Nucleus accumbens (tissue), 56 donors: ENCODE measurements at regions not wholly inside any gene's neighbourhood (a gene's known extent, or its start where the extent isn't known, plus 50 kb on each side); places are given as distances from the start of the nearest gene placed in this dataset.
"Not testable (repeated sequence)": the region's sequence is repeated elsewhere in the genome, so short reads cannot be mapped to it uniquely, and the experiment has no call there.

Source experiments
- DNase-seq, 56 donors: peaks; one replicate each; lab custom pipeline; 2025; lab: John Stamatoyannopoulos, UW

DNA sequence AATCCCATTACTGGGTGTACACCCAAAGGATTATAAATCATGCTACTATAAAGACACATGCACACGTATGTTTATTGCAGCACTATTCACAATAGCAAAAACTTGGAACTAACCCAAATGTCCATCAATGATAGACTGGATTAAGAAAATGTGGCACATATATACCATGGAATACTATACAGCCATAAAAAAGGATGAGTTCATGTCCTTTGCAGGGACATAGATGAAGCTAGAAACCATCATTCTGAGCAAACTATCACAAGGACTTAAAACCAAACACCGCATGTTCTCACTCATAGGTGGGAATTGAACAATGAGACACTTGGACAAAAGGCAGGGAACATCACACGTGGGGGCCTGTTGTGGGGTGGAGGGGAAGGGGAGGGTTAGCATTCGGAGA lies 76.8 kb upstream of the RREB1 start:
- not testable (repeated sequence) for DNase-seq

GRCh38 chr6:7033202-7033601 lies 74.6 kb upstream of the RREB1 start:
- peak in 1 of 56 donors; percentile 7 for DNase-seq

DNA sequence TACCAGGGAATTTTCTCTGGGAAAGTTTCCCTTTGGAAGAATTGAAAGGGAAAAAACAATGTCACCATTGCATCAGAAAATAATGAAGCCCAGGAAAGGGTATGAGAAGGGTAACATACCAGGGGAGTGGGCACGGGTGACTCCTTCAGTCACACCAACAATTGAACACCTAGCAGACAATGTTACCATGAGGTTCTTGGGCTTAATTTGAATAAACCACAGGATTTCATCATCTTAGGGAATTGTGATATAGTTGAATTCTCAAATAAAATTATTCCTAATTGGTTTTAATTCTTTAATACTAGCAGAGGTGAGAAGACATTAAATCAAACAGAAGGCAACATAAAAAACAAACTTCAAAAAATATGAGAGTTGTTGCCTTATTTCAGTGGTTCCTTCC lies 73.7 kb upstream of the RREB1 start:
- no peak for DNase-seq

GRCh38 chr6:7035837-7036249 lies 71.9 kb upstream of the RREB1 start:
- DNase-seq = no peak

DNA sequence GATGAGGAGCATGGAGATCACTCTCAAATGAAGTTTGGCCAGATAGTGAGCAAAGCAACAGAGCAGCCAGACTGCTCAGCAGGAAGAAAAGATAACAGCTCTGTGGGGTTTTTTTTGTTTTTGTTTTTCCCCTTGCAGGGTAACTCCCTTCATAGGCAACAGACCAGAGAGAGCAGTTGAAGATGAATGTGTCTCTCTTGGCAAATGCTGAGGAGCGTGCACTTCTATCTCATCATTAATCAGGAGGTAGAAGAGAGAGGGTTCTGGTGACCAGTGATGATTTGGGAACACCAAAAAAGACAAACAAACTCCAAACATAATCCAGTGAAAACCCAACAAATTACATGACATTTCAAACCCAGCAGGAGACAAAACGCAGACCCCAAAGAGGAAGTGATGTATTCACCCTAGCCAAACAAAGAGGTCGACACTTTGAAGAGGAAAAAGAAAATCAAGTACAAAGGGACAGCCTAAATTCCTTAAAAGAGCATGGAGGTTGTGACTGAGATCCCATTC lies 66.2 kb upstream of the RREB1 start:
- no peak for DNase-seq

DNA sequence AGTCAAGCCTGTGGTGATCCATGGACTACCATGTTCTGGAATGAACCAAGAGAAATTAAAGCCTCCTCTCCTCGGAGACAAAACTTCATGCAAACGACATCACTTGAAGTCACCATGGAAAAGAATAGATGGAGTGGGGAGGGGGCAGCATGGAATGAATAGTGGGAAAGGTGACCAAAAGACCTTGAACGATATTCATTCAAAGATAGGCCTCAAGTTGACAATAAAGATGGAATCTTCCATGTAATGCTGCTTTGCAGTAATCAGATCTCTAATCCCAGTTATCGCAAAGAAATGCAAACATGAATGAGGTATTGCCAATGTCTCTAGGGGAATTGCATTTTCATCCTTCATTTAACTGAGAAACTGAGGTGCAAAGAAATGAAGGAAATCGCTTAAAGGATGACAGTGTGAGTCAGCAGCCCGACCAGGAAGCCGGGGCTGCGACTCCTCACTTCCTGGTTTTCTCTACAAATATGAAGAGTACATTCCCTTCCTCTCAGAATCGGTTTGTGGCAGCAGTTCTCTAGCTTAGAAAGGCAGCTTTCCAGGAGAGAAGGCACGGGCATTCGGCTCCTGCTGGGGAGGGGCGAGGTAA lies 65.6 kb upstream of the RREB1 start:
- DNase-seq = peak in 2 of 56 donors; percentile 4 to 8

GRCh38 chr6:7042654-7043545 lies 64.9 kb upstream of the RREB1 start:
- DNase-seq = no peak

DNA sequence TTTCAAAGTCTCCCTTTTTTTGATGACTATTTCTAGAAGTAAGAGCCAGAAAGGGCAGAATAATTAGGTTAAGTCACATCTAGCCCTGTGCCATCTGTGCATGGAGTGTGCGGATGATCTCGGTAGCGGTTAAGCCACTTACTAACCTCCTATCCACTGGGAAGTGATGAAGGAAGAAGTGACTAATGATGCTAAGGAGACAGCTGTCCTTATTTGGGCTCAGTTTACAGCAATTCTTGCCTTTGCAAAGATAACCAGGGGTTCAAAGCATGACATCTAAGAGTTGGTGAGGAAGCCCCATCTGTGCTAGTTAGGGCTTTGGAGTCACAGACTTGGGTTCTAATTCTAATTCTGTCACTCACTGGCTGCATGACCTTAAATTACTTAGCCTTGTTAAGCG lies 62.4 kb upstream of the RREB1 start:
- DNase-seq = no peak

DNA sequence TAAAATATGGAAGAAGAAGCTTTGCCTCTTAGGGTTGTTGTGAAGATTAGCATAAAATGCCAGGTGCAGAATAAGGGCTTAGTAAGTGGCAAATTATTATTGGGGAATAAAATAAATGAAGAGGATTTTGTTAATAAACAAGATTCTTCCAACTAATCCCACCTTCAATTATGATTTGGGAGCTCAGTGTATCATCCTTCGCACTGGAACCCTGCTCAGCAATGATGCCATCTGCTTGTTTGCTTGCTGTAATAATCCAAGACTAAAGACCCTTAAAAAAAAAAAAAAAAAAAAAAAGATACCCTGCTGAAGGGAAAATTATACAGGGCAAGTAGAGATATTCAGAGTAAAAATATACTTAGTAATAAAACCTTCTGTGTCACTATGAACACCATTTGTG lies 62.0 kb upstream of the RREB1 start:
- no peak for DNase-seq

DNA sequence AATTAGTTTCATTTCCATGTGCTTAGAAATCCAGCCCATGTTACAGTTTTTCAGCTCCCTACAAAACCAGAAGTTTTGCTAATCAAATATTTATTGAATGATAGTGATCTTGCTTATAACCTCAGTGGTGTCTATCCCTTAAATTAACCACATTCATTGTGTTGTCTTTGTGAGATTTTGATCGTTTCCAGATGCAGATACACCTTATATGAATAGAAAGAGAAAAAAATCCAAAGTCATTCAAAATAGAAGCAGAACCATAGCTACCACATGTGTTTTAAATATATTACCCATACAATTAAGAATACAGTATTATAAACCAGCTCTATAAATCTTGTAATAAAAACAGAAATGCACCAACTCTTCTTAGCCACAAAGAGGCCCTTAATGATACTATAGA lies 60.6 kb upstream of the RREB1 start:
- no peak for DNase-seq

- no peak for DNase-seq
Observed at GRCh38 chr6:7047966-7048365, 59.8 kb upstream of the RREB1 start.

GRCh38 chr6:7048894-7049293 lies 58.9 kb upstream of the RREB1 start:
- no peak for DNase-seq

DNA sequence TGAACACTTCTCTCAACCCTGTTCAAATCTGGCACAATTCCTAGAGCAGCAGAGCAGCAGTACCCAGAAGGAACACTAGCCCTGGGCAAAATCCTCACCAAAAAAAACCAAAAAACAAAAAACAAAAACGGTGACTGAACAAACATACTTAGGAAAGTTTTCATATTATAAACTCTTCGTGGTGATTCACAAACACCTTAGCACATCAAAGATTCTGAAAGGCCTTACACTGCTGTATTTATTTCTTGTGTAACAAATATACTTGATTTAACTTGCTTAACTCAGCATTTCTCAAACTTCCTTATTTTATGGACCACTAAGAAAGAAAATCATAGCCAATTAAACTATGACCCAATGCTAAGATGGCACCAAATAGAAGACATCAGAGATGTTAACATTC lies 57.8 kb upstream of the RREB1 start:
- DNase-seq = no peak

DNA sequence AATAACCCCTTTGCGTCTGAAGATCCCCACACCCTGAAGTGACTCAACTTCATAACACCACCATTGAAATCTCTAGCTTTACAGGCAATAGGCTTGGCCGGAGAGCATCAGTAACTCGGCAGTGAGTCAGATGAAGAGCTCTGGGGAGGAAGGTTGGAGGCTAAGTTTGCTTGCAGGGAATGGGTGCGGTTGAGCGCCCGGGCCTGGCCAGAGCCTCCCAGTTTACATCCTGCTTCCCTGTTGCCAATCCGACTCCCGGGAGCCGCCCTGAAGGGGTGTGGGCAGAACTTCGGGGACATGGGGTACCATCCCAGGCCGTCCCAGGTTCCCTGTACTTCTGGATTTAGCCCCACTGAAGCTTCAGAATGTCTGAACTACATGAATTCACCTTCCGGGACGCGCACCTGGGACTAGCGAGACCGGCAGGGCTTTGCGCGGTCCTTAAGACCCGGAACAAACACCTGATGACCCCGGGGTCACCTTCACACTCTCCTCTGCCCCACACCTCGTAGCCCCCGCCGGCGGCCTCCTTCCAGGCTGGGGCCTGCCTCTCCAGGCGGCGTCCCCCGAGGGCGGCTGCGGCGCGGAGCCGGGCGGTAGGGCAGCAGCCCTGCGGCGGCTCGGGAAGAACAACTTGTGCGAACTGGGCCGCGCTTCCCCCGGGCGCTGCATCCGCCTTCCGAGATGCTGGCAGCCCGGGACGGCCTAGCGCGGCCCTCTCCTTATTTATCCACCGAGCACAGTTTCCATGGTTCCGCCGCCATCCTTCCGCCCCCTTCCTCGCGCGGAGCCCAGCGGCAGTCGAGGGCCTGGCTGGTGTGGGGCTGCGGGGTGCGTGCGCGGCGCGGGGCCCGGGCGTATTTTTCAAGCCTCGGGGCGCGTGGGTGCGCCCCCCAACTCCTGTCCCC lies 56.6 kb upstream of the RREB1 start:
- DNase-seq = peak in 3 of 56 donors; percentile 19 to 38 (median 23)

DNA sequence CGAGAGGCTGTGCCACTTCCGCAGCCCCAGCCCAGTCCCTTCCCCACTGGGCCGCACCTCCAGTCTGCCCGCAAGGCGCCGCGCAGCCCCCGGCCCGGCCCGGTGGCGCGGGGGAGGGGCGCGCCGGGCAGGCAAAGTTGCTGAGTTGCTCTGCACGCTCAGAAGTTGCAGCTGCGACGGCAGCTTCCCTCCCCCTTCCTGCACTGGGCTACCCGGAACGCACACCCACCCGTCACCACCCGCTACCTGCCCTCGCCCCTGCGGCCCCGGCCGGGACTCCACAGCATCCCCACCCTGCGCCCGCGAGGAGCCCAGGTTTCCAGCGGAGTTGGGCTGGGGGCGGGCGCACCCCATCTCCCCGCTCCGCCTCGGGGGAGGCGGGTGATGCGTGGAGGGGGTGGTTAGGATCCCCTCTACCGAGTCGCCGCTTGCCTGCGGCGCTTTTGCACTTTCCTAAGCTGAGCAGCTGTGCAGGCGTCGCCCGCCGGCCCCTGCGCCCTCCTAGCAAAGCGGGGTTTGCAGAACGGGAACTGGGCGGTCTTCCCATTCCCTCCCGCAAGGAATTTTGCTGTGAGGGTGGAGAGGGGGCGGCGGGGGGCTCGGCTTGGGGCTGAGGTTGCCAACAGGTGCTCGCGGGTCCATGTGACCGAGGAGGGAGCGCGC lies 55.9 kb upstream of the RREB1 start:
- peak in 10 of 56 donors; percentile 11 to 52 (median 24) for DNase-seq

DNA sequence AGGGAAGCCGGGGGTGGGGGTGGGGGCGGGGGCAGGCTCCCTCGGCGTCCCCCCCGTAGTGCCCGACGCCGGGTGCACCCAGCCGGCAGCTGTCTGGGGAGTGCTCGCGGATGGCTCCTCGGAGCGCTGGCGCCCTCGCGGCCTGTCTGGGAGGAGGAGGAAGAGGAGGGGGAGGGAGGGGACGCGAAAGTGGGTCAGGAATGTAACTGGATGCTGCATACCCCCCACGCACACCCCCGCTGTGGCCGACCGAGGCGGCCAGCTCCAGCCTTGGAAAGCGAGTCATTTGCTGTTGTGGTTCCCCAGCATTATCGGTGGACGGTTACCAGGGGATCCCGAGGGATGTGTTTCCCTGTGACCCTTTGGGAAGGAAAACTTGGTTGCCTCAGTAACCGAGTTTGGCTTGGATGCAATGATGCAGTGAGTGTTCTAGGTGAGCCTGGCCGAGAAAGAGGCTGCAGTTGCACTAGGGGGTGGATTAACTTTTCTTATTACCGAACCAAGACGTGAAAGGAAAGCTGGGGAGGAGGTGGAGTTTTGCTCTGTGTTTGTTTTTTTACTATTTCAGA lies 55.2 kb upstream of the RREB1 start:
- DNase-seq = peak in 20 of 56 donors; percentile 9 to 61 (median 24)

DNA sequence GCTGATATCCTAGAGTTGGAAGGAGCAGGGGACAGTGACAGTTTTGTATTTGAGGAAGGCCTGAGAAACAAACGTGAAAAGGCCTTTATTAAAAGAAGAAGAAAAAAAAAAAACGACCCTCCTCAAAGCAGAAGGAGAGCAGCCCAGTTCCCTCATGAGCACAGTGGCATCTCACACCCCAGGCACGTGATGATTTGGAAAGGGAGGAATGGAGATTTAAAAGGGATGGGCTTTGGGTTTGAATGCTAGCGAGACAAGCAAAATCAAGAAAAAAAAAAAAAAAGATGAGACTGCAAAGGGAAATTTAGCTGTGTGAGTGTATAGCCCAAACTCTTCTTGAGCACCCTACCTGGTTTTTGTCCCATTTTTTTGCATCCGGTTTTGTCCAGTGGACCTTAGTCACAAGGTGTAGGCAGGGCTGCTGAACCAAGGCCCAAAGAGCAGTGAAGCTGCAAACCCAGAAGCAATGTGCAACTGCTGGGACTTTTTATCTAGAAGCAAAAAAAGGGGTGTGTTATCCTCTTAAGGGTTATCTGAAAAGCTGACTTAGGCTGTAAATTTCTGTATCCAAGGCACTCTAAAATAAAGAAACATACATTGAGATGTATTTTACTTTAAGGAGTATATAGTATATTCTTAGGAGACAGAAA lies 54.5 kb upstream of the RREB1 start:
- DNase-seq = no peak
